ENCODE measurements at regions not wholly inside any gene's neighbourhood (a gene's known extent, or its start where the extent isn't known, plus 50 kb on each side); places are given as distances from the start of the nearest gene placed in this dataset.

GRCh38 chr10:42367532-42368230, 270.7 kb downstream of the ZNF33B start (continued):
- TF ChIP-seq DEAF1 (CRISPR knock-in tag; IDR thresholded peaks at IDR 0.05) (no peak), SREBF2 (CRISPR knock-in tag; IDR thresholded peaks at IDR 0.05) (no peak), RUNX1 (IDR thresholded peaks at IDR 0.05; ENCODE audit: low read depth) (no peak), AFF1 (IDR thresholded peaks at IDR 0.05; ENCODE audit: low read depth in 1 of 2, partially characterized antibody in 2 of 2) (no peak), MEF2D (tag; conservative IDR thresholded peaks at IDR 0.05; ENCODE audit: low read depth) (no peak), SIX5 (IDR thresholded peaks at IDR 0.05; ENCODE audit: borderline replicate concordance in 1 of 2, insufficient read depth in 1 of 2, low read depth in 1 of 2, low read length in 2 of 2) (no peak), SRSF9 (IDR thresholded peaks at IDR 0.05; ENCODE audit: borderline replicate concordance, low read depth, low read length) (no peak), HDAC8 (tag; IDR thresholded peaks at IDR 0.05) (no peak), ZNF3 (CRISPR knock-in tag; IDR thresholded peaks at IDR 0.05) (no peak), GABPB1 (CRISPR knock-in tag; IDR thresholded peaks at IDR 0.05) (peak; percentile 71), CLOCK (CRISPR knock-in tag; IDR thresholded peaks at IDR 0.05; ENCODE audit: borderline replicate concordance) (no peak), GABPA (tag; conservative IDR thresholded peaks at IDR 0.05; ENCODE audit: low read depth) (peak; percentile 83)
- TF ChIP-seq, protein P1, sequence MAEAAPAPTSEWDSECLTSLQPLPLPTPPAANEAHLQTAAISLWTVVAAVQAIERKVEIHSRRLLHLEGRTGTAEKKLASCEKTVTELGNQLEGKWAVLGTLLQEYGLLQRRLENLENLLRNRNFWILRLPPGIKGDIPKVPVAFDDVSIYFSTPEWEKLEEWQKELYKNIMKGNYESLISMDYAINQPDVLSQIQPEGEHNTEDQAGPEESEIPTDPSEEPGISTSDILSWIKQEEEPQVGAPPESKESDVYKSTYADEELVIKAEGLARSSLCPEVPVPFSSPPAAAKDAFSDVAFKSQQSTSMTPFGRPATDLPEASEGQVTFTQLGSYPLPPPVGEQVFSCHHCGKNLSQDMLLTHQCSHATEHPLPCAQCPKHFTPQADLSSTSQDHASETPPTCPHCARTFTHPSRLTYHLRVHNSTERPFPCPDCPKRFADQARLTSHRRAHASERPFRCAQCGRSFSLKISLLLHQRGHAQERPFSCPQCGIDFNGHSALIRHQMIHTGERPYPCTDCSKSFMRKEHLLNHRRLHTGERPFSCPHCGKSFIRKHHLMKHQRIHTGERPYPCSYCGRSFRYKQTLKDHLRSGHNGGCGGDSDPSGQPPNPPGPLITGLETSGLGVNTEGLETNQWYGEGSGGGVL (CRISPR knock-in tag; IDR thresholded peaks at IDR 0.05): no peak
- TF ChIP-seq, protein P2, sequence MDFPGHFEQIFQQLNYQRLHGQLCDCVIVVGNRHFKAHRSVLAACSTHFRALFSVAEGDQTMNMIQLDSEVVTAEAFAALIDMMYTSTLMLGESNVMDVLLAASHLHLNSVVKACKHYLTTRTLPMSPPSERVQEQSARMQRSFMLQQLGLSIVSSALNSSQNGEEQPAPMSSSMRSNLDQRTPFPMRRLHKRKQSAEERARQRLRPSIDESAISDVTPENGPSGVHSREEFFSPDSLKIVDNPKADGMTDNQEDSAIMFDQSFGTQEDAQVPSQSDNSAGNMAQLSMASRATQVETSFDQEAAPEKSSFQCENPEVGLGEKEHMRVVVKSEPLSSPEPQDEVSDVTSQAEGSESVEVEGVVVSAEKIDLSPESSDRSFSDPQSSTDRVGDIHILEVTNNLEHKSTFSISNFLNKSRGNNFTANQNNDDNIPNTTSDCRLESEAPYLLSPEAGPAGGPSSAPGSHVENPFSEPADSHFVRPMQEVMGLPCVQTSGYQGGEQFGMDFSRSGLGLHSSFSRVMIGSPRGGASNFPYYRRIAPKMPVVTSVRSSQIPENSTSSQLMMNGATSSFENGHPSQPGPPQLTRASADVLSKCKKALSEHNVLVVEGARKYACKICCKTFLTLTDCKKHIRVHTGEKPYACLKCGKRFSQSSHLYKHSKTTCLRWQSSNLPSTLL (IDR thresholded peaks at IDR 0.05): no peak

All from K562 (cell line).